Natural killer cell treated with Interleukin-12 subunit alpha and Interleukin-12 subunit beta and Interleukin-15 and Interleukin-18, amount 100 ng/mL, for 72 hours (primary cell): ENCODE measurements at regions not wholly inside any gene's neighbourhood (a gene's known extent, or its start where the extent isn't known, plus 50 kb on each side); places are given as distances from the start of the nearest gene placed in this dataset.

ENCODE experiments used
- ATAC-seq, 2 donors: fragments of 150-1000 bp; cut with Tn5 transposase in 1 of 2; sonication (Bioruptor Pico), chemical (Tn5 transposase) in 1 of 2; 2 replicates each; pipeline ENCODE4 v1.10.0; 2021
- DNase-seq: peaks from one replicate; pipeline ENCODE4 v3.0.0; 2022; ENCODE audit warnings: low spot score
- H3K27ac Mint-ChIP-seq, 2 donors: 1 replicate in 1 of 2; 2 replicates in 1 of 2; pipeline ENCODE4 v1.8.0; 2022; ENCODE audit warnings: mixed read lengths in 2 of 2, mild to moderate bottlenecking in 1 of 2, moderate library complexity in 1 of 2
- H3K27me3 Mint-ChIP-seq, 2 donors: 1 replicate in 1 of 2; 2 replicates in 1 of 2; pipeline ENCODE4 v1.8.0; 2022; ENCODE audit warnings: mixed read lengths in 2 of 2
- H3K36me3 Mint-ChIP-seq: one replicate; pipeline ENCODE4 v1.8.0; 2022; ENCODE audit warnings: mixed read lengths
- H3K4me1 Mint-ChIP-seq, 2 donors: 1 replicate in 1 of 2; 2 replicates in 1 of 2; pipeline ENCODE4 v1.8.0; 2022; ENCODE audit warnings: low read depth in 2 of 2, mixed read lengths in 2 of 2, mild to moderate bottlenecking in 1 of 2
- H3K4me3 Mint-ChIP-seq: one replicate; pipeline ENCODE4 v1.8.0; 2022; ENCODE audit warnings: mixed read lengths
- H3K9me3 Mint-ChIP-seq: 2 replicates; pipeline ENCODE4 v1.8.0; 2022; ENCODE audit warnings: mixed read lengths

DNA sequence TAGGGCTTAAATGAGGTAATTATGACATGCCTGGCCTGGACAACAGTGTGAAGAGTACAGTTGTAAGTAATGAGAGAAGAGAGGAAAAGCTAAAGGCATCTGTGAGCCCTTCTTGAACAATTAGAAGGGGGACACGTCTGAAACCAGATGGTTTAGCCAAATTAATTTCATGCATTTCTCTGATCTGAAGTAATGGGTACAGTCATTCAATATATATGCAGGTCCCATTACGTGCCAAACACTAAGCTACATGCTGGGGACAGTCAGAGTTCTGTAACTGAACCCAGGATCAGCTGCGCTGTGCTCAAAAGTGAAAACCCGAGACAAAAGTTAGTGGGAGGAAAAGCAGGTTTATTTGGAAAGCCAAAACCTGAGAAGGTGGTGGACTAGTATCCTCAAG is 207.2 kb upstream of the TMTC1 start:
- Mint-ChIP-seq H3K4me3 (no peak overlapping the region), H3K9me3 (peaks cover 3% of the 10 kb centered on the region), H3K36me3 (no peaks in the 10 kb centered on the region), H3K27ac (no peak overlapping the region), H3K4me1 (no peaks in the 10 kb centered on the region), H3K27me3 (no peaks in the 10 kb centered on the region)
- ATAC-seq (no peak), DNase-seq (no peak)

DNA sequence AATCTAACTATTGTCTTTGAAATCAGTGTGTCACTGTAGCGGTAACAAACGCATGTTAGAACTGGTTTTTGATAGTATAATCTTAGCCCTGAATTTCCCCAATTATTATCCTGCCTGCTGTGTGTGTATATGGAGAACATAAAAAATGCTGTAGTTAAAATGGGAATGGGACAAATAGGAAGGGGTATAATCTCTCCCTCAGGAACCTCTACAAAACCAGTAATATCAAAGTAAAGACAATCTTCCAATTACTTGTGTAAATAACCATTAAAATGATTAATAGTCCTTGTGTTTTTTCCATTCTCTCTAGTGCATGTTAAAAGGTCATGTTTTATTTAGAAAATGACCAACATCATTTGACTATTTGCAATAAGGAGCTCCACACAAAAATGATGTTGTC is 200.1 kb upstream of the TMTC1 start:
- peaks cover 3% of the 10 kb centered on the region for H3K9me3 Mint-ChIP-seq
- no peak overlapping the region for H3K27ac Mint-ChIP-seq
- no peaks in the 10 kb centered on the region for H3K4me1 Mint-ChIP-seq
- no peak overlapping the region for H3K4me3 Mint-ChIP-seq
- no peaks in the 10 kb centered on the region for H3K27me3 Mint-ChIP-seq
- DNase-seq (no peak), ATAC-seq (no peak)
- H3K36me3 Mint-ChIP-seq: no peaks in the 10 kb centered on the region

GRCh38 chr12:29980304-29980703 is 196.6 kb upstream of the TMTC1 start:
- ATAC-seq (no peak), DNase-seq (no peak)
- Mint-ChIP-seq H3K27me3 (no peaks in the 10 kb centered on the region), H3K27ac (no peak overlapping the region), H3K4me1 (no peaks in the 10 kb centered on the region), H3K36me3 (no peaks in the 10 kb centered on the region), H3K9me3 (peaks cover 3% of the 10 kb centered on the region), H3K4me3 (no peak overlapping the region)

- no peak for ATAC-seq
- H3K4me3 Mint-ChIP-seq: no peak overlapping the region
- no peak for DNase-seq
- no peaks in the 10 kb centered on the region for H3K4me1 Mint-ChIP-seq
- H3K9me3 Mint-ChIP-seq: peaks cover 8% of the 10 kb centered on the region
- H3K36me3 Mint-ChIP-seq: no peaks in the 10 kb centered on the region
- no peak overlapping the region for H3K27ac Mint-ChIP-seq
- H3K27me3 Mint-ChIP-seq: no peaks in the 10 kb centered on the region
These were observed 187.7 kb upstream of the TMTC1 start for GRCh38 chr12:29971446-29971845.

DNA sequence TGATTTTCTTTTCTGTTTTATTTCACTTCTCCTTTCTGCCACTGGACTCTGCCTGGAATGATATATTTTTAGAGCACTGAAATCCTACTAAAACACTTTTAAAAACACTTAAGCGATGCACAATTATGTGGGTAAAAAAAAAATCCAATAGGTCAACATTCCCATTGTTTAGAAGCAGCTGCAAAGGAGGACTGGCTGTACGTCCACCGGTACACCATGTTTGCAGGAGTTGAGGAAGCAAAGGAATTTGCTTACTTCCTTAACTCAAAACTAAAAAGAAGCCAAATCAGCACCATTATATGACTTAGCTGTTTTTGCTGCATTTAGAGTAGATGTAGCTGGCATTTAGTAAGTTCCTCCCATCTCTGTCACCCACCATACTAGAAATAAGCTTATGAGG is 186.8 kb upstream of the TMTC1 start:
- H3K9me3 Mint-ChIP-seq: peaks cover 8% of the 10 kb centered on the region
- H3K27me3 Mint-ChIP-seq: no peaks in the 10 kb centered on the region
- no peaks in the 10 kb centered on the region for H3K4me1 Mint-ChIP-seq
- H3K27ac Mint-ChIP-seq: no peak overlapping the region
- ATAC-seq (no peak), DNase-seq (no peak)
- H3K4me3 Mint-ChIP-seq: no peak overlapping the region
- H3K36me3 Mint-ChIP-seq: no peaks in the 10 kb centered on the region

DNA sequence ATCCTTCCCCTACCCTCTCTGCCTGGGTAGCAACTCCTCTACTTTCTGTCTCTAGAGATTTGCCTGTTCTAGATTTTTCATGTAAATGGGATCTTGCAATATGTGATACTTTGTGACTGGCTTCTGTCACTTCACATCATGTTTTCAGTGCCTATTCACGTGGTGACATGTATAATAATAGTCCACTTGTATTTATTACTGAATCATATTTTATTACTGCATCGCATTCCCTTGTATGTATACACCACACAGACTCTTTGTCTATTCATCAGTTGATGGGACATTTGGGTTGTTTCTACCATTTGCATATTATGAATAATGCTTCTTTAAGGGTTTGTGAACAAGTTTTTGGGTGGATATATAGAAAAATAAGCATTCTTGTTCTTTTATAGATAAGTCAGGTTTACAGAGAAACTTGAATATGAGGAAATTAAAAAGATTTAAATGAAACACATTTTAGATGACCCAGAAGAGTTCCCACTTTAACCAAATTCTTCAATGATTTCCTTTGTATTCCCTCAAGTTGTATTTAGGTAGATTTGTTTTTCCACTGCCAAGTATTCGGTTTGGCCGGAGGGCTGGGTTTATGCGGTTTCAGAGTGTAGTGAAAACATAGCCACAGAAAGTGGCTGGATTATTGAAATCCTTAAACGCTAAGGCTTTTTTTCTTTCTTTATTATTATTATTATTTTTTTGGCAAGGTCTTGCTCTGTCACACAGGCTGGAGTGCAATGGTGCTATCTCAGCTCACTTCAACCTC is 178.7 kb upstream of the TMTC1 start:
- no peak for DNase-seq
- Mint-ChIP-seq H3K4me1 (no peaks in the 10 kb centered on the region), H3K27ac (no peak overlapping the region), H3K36me3 (no peaks in the 10 kb centered on the region), H3K27me3 (no peaks in the 10 kb centered on the region), H3K9me3 (peaks cover 3% of the 10 kb centered on the region), H3K4me3 (no peak overlapping the region)
- ATAC-seq: no peak

DNA sequence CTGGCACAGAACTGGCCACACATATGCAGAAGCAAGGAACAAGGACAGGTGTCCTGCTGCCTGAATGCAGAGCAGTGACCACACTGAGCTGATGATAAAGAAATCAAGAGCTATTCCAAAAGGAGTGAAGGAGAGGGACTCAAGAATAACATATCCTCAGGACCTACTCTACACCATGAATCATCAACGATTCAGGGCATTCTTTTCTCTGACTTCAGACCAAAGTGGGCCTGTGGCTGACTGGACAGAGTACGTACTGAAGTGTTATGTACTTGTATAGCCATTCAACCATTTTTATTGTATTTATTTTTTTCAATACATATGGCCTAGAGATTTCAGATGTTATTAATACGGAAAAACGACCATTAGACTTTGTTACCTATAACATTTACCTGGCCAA is 177.5 kb upstream of the TMTC1 start:
- H3K9me3 Mint-ChIP-seq: peaks cover 3% of the 10 kb centered on the region
- H3K36me3 Mint-ChIP-seq: no peaks in the 10 kb centered on the region

DNA sequence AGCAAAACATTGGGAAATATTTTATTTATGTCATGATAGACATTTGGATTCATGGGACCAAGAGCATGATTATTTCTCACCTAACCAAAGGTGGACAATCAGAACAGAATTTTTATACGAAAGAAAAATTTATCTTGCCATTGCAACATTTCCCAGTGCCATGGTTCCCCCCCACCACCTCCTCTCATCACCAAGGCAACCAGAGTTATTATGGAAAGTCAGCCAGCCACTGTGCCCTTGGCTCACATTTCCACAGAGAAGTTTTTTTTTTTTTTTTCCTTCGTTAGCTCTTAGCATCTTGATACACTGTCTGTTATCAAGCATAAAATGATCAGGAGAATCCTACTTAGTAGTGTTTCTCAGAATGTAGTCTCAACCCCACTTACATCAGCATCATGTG is 176.4 kb upstream of the TMTC1 start:
- Mint-ChIP-seq H3K4me3 (no peak overlapping the region), H3K4me1 (no peaks in the 10 kb centered on the region), H3K9me3 (peaks cover 3% of the 10 kb centered on the region), H3K27ac (no peak overlapping the region), H3K36me3 (no peaks in the 10 kb centered on the region), H3K27me3 (no peaks in the 10 kb centered on the region)
- DNase-seq (no peak), ATAC-seq (no peak)

More for the DNA sequence above, 177.5 kb upstream of the TMTC1 start:
- Mint-ChIP-seq H3K4me1 (no peaks in the 10 kb centered on the region), H3K4me3 (no peak overlapping the region), H3K27me3 (no peaks in the 10 kb centered on the region), H3K27ac (no peak overlapping the region)
- ATAC-seq (no peak), DNase-seq (no peak)

DNA sequence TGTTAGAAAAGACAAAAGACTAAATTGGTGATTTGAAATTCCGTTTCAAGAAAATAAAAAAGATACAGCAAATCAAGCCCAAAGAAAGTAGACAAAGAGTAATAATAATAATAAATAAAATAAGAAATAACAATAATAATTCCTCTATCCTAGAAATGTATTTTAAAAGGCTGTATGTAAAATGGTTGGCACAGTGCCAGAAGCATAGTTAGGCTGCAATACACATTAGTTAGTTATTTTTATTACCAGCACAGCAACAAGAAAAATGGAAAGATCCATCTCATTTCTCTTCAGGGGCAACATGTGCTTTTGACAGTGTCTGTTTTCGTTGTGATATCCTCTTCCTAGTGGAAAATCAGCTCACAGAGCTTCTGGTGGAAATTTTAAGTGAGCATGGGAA is 174.1 kb upstream of the TMTC1 start:
- DNase-seq (no peak), ATAC-seq (no peak)
- Mint-ChIP-seq H3K27me3 (no peaks in the 10 kb centered on the region), H3K9me3 (no peaks in the 10 kb centered on the region), H3K4me1 (no peaks in the 10 kb centered on the region), H3K36me3 (no peaks in the 10 kb centered on the region), H3K4me3 (no peak overlapping the region), H3K27ac (no peak overlapping the region)

DNA sequence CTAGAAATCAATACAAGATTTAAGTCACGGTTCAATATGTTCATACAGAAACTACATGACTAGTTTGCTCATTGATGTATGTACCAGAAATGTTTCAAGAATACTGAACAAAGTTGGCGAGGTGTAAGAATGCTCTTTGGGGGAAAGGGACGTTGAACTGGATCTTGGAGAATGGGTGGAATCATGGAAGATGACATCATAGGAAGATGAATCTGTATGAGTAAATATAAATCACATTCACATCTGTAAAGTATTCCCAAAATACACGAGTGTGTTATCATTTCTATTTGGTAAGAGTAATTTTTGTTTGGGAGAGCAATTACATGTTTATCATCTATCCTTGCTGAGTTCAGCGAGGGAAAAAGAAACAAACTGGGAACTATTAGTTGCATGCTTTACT is 162.2 kb upstream of the TMTC1 start:
- no peaks in the 10 kb centered on the region for H3K36me3 Mint-ChIP-seq
- no peak overlapping the region for H3K4me3 Mint-ChIP-seq
- no peaks in the 10 kb centered on the region for H3K27me3 Mint-ChIP-seq
- no peak for ATAC-seq
- no peaks in the 10 kb centered on the region for H3K4me1 Mint-ChIP-seq
- peaks cover 7% of the 10 kb centered on the region for H3K9me3 Mint-ChIP-seq
- no peak for DNase-seq
- no peak overlapping the region for H3K27ac Mint-ChIP-seq

- DNase-seq: no peak
- Mint-ChIP-seq H3K4me1 (no peaks in the 10 kb centered on the region), H3K9me3 (peaks cover 10% of the 10 kb centered on the region), H3K27ac (no peak overlapping the region), H3K4me3 (no peak overlapping the region), H3K27me3 (no peaks in the 10 kb centered on the region), H3K36me3 (no peaks in the 10 kb centered on the region)
- ATAC-seq: no peak
These were observed 160.7 kb upstream of the TMTC1 start for GRCh38 chr12:29944269-29945000.

DNA sequence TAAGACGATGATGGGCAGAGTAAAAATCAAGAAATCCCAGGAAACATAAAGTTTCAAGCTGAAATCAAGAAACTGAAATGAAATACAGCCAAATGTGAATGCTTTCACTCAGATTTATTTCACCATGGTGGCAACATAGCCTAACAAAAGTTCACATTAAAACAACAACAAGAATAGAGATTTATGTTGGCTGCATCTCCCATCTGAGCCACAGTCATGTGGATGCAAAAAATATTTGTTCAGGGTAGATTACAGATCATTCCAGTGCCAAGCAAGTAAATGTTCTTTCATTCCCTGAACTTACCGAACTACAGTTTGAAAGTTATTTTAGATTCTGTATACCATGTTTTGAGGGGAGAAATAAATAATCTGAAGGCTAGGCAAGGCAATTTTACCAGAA is 159.9 kb upstream of the TMTC1 start:
- Mint-ChIP-seq H3K27ac (no peak overlapping the region), H3K36me3 (no peaks in the 10 kb centered on the region), H3K4me3 (no peak overlapping the region), H3K4me1 (no peaks in the 10 kb centered on the region), H3K9me3 (peaks cover 10% of the 10 kb centered on the region), H3K27me3 (no peaks in the 10 kb centered on the region)
- DNase-seq (no peak), ATAC-seq (no peak)

- Mint-ChIP-seq H3K36me3 (no peaks in the 10 kb centered on the region), H3K27ac (no peak overlapping the region), H3K9me3 (peaks cover 10% of the 10 kb centered on the region), H3K4me3 (no peak overlapping the region), H3K27me3 (no peaks in the 10 kb centered on the region), H3K4me1 (no peaks in the 10 kb centered on the region)
- DNase-seq: no peak
- no peak for ATAC-seq
These were observed 157.1 kb upstream of the TMTC1 start for GRCh38 chr12:29940811-29941210.

DNA sequence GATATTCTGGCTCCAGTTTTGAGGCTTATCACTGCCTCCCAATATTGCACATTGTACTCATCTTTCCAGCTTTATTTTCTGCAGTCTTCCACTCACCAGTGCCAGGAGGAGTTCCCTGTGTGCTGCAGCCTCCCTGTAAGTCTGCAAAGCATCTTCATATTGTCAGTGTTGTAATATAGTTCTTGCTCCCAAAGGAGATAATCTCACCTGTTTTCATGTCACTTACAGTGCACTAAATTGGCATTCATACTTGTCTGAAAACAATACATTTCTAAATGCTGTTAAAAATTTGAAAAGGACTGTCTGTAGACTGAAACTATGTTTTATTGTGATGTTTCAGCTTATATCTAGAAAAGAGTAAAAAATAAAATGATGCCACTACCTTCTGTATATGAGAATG is 146.8 kb upstream of the TMTC1 start:
- ATAC-seq: no peak
- Mint-ChIP-seq H3K36me3 (no peaks in the 10 kb centered on the region), H3K27me3 (no peaks in the 10 kb centered on the region), H3K4me1 (no peaks in the 10 kb centered on the region), H3K9me3 (peaks cover 10% of the 10 kb centered on the region), H3K4me3 (no peak overlapping the region), H3K27ac (no peak overlapping the region)
- DNase-seq: no peak

GRCh38 chr12:29929295-29929694 is 145.6 kb upstream of the TMTC1 start:
- peaks cover 10% of the 10 kb centered on the region for H3K9me3 Mint-ChIP-seq
- no peak overlapping the region for H3K4me3 Mint-ChIP-seq
- DNase-seq (no peak), ATAC-seq (no peak)
- no peaks in the 10 kb centered on the region for H3K27me3 Mint-ChIP-seq
- no peak overlapping the region for H3K27ac Mint-ChIP-seq
- H3K36me3 Mint-ChIP-seq: no peaks in the 10 kb centered on the region
- H3K4me1 Mint-ChIP-seq: no peaks in the 10 kb centered on the region
